Renal cortical epithelial cell (primary cell): ENCODE measurements at regions not wholly inside any gene's neighbourhood (a gene's known extent, or its start where the extent isn't known, plus 50 kb on each side); places are given as distances from the start of the nearest gene placed in this dataset.

Experiments
- DNase-seq: peaks from one replicate; pipeline ENCODE4 v3.0.0-alpha.2; 2011; ENCODE audit warnings: low read depth

DNA sequence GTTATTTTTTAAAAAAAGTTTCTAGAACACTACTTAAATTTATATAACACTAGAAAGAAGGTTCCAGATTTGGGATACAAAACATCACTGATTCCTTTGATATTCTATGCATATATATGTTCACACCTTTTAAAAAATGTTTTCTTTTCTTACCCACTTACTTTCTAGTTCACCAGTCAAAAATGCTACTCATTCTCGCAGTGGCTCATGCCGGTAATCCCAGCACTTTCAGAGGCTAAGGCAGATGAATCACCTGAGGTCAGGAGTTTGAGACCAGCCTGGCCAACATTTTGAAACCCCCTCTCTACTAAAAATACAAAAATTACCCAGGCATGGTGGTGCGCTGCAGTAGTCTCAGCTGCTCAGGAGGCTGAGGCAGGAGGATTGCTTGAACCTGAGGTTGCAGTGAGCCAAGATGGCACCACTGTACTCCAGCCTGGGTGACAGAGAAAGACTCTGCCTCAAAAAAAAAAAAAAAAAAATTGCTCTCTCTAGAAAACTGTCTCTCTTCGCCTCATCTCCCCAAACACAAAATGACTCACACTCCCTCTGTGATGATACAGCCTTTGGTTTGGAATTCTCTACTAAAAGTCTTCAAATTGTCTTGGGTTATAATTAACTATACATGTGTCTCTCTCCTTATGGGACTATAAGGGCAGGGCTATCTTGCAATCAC is 52.6 kb upstream of the TGFBR2 start:
- DNase-seq, result peak; percentile 74

DNA sequence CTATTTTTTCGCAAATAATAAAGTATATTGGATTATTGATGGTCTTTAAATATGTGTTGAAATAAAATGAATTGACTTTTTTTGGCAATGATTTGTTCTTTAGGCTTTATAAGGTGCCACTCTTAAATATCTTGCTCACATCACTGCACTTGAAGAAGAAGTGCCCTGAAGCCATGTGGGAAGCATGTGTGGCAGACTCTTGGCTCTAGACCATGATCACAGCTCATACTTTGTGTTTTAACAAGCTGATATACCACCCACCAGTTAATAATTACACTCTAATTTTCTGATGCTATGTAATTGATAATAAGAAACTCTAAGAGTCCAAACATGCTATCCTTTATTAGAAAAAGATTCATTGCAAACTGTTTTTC is 52.1 kb upstream of the TGFBR2 start:
- DNase-seq, result peak; percentile 72

DNA sequence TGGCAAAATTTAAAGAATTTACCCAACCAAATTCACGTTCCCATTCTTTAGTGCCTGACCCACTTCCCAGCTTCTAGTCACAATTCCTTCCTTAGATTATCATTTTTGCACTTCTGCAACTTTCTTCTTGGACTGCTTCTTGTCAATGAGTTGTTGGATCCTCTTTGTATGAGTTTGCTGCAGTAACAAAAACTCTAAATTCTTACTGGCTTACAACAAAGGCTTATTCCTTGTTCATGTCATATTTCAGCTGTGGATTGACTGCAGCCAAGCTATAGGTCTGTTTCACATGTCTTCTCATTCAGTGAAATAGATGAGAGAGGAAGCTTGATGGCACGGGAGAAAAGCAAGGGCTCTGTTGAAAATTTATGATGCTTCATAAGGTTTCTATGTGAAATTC is 50.4 kb upstream of the TGFBR2 start:
- DNase-seq, result no peak
